CD4-positive, alpha-beta T cell (primary cell): ENCODE measurements at regions not wholly inside any gene's neighbourhood (a gene's known extent, or its start where the extent isn't known, plus 50 kb on each side); places are given as distances from the start of the nearest gene placed in this dataset.
"Not testable (repeated sequence)": the region's sequence is repeated elsewhere in the genome, so short reads cannot be mapped to it uniquely, and the experiment has no call there.

Experiments
- ATAC-seq: fragments of 200-7000 bp; cut with Tn5 transposase; one replicate; pipeline ENCODE4 v1.10.0; 2022; ENCODE audit warnings: mild to moderate bottlenecking; ENCODE audit not compliant: poor library complexity
- CTCF ChIA-PET: fragments of 350-600 bp; sonication (Branson Sonifier 250); formaldehyde crosslinking; loops from one replicate; lab custom pipeline; 2021; ENCODE audit warnings: antibody characterized with exemption, inconsistent platforms; lab: Charles Lee
- POLR2A ChIA-PET: fragments of 350-600 bp; sonication (Branson Sonifier 250); formaldehyde crosslinking; loops from one replicate; lab custom pipeline; 2021; ENCODE audit warnings: antibody characterized with exemption, inconsistent platforms; lab: Charles Lee
- DNase-seq, 14 experiments: peaks; one replicate each; pipeline ENCODE4 v3.0.0-alpha.2; 2013 to 2020; ENCODE audit warnings: mixed read lengths in 2 of 14
- H3K27ac ChIP-seq, 2 donors: one replicate each; pipeline versions ENCODE4 v1.5.1 to v1.7.0; 2013; ENCODE audit warnings: low read length in 2 of 2, low read depth in 1 of 2, mild to moderate bottlenecking in 1 of 2
- H3K27me3 ChIP-seq, 2 experiments: 1 replicate in 1 of 2; 2 replicates in 1 of 2; pipeline versions ENCODE4 v1.6.1 to v1.7.0; 2013; ENCODE audit warnings: low read length in 2 of 2, control low read depth in 1 of 2, mild to moderate bottlenecking in 1 of 2, moderate library complexity in 1 of 2; ENCODE audit not compliant: insufficient read depth in 2 of 2, control insufficient read depth in 1 of 2
- H3K36me3 ChIP-seq: one replicate; pipeline ENCODE4 v1.6.1; 2013; ENCODE audit warnings: low read length, control low read depth; ENCODE audit not compliant: insufficient read depth
- H3K4me1 ChIP-seq: one replicate; pipeline ENCODE4 v1.6.1; 2013; ENCODE audit warnings: low read length, control low read depth; ENCODE audit not compliant: insufficient read depth
- H3K4me3 ChIP-seq: one replicate; pipeline ENCODE4 v1.5.1; 2013; ENCODE audit warnings: mild to moderate bottlenecking, low read length, moderate library complexity
- H3K9me3 ChIP-seq, 2 experiments: 1 replicate in 1 of 2; 2 replicates in 1 of 2; pipeline versions ENCODE4 v1.6.1 to v1.7.0; 2013; ENCODE audit warnings: low read length in 2 of 2, mild to moderate bottlenecking in 2 of 2, control low read depth in 1 of 2, moderate library complexity in 1 of 2; ENCODE audit not compliant: control insufficient read depth in 1 of 2, insufficient read depth in 1 of 2
- H3K27ac Mint-ChIP-seq: one replicate; pipeline ENCODE4 v1.8.0; 2020; ENCODE audit warnings: mixed read lengths
- H3K27me3 Mint-ChIP-seq: one replicate; pipeline ENCODE4 v1.8.0; 2021; ENCODE audit warnings: mixed read lengths
- H3K36me3 Mint-ChIP-seq: one replicate; pipeline ENCODE4 v1.8.0; 2021; ENCODE audit warnings: low read depth, mixed read lengths
- H3K4me1 Mint-ChIP-seq: one replicate; pipeline ENCODE4 v1.8.0; 2021; ENCODE audit warnings: low read depth, mixed read lengths
- H3K4me3 Mint-ChIP-seq: one replicate; pipeline ENCODE4 v1.8.0; 2020; ENCODE audit warnings: mild to moderate bottlenecking, mixed read lengths
- H3K9me3 Mint-ChIP-seq: one replicate; pipeline ENCODE4 v1.8.0; 2020; ENCODE audit warnings: mixed read lengths
- CTCF ChIP-seq: fragments of 200-600 bp; IDR thresholded peaks from one replicate; pipeline ENCODE4 v1.8.0; 2022; ENCODE audit warnings: antibody characterized with exemption, mild to moderate bottlenecking
- intact Hi-C, 2 experiments: fragments of 100-400 bp; cut with DNase I in 1 of 2; cut with micrococcal nuclease in 1 of 2; formaldehyde crosslinking; loops; one replicate each; pipeline versions ENCODE4 v1.15.1 to v1.9.0; 2023 to 2025; cut with DNase I, micrococcal nuclease

- Histone ChIP-seq H3K4me3 (no peak overlapping the region), H3K36me3 (no peaks in the 10 kb centered on the region), H3K4me1 (no peaks in the 10 kb centered on the region), H3K27me3 (no peaks in the 10 kb centered on the region), H3K9me3 (no peaks in the 10 kb centered on the region), H3K27ac (no peak overlapping the region)
- POLR2A ChIA-PET: no interaction called here
- H3K4me3 Mint-ChIP-seq: no peak overlapping the region
- no peak for TF ChIP-seq CTCF
- ATAC-seq (no peak), DNase-seq (no peak)
- H3K36me3 Mint-ChIP-seq: no peaks in the 10 kb centered on the region
- intact Hi-C loops: no loop called here
- CTCF ChIA-PET: no interaction called here
- no peak overlapping the region for H3K27ac Mint-ChIP-seq
- no peaks in the 10 kb centered on the region for H3K9me3 Mint-ChIP-seq
- no peaks in the 10 kb centered on the region for H3K4me1 Mint-ChIP-seq
- no peaks in the 10 kb centered on the region for H3K27me3 Mint-ChIP-seq
Observed at GRCh38 chr2:180695586-180696401, 284.6 kb upstream of the UBE2E3 start.

GRCh38 chr2:180694445-180695421 is 285.7 kb upstream of the UBE2E3 start:
- POLR2A ChIA-PET: no interaction called here
- Histone ChIP-seq H3K9me3 (no peaks in the 10 kb centered on the region), H3K27me3 (no peaks in the 10 kb centered on the region), H3K36me3 (no peaks in the 10 kb centered on the region), H3K4me1 (no peaks in the 10 kb centered on the region), H3K27ac (no peak overlapping the region), H3K4me3 (no peak overlapping the region)
- ATAC-seq (no peak), DNase-seq (no peak)
- Mint-ChIP-seq H3K4me3 (no peak overlapping the region), H3K27me3 (no peaks in the 10 kb centered on the region), H3K9me3 (no peaks in the 10 kb centered on the region), H3K36me3 (no peaks in the 10 kb centered on the region), H3K27ac (no peak overlapping the region), H3K4me1 (no peaks in the 10 kb centered on the region)
- intact Hi-C loops: no loop called here
- TF ChIP-seq CTCF: no peak
- CTCF ChIA-PET: no interaction called here

- DNase-seq (no peak), ATAC-seq (no peak)
- no peaks in the 10 kb centered on the region for H3K9me3 Mint-ChIP-seq
- ChIA-PET POLR2A (no interaction called here), CTCF (no interaction called here)
- H3K27me3 Mint-ChIP-seq: no peaks in the 10 kb centered on the region
- no peak overlapping the region for H3K4me3 ChIP-seq
- H3K9me3 ChIP-seq: no peaks in the 10 kb centered on the region
- H3K4me1 ChIP-seq: no peaks in the 10 kb centered on the region
- no peaks in the 10 kb centered on the region for H3K4me1 Mint-ChIP-seq
- H3K27ac ChIP-seq: no peak overlapping the region
- intact Hi-C loops: no loop called here
- no peak overlapping the region for H3K4me3 Mint-ChIP-seq
- H3K27me3 ChIP-seq: no peaks in the 10 kb centered on the region
- H3K36me3 ChIP-seq: no peaks in the 10 kb centered on the region
- H3K27ac Mint-ChIP-seq: no peak overlapping the region
- TF ChIP-seq CTCF: no peak
- no peaks in the 10 kb centered on the region for H3K36me3 Mint-ChIP-seq
Observed at GRCh38 chr2:180692322-180692721, 288.1 kb upstream of the UBE2E3 start.

GRCh38 chr2:180691855-180692223 is 288.6 kb upstream of the UBE2E3 start:
- H3K4me3 Mint-ChIP-seq, H3K4me1 Mint-ChIP-seq, H3K27me3 ChIP-seq, H3K4me1 ChIP-seq, H3K4me3 ChIP-seq, intact Hi-C loops, H3K27ac ChIP-seq, POLR2A ChIA-PET, DNase-seq, ATAC-seq, H3K9me3 Mint-ChIP-seq, H3K27ac Mint-ChIP-seq, H3K36me3 ChIP-seq, CTCF ChIA-PET, H3K9me3 ChIP-seq, H3K27me3 Mint-ChIP-seq, H3K36me3 Mint-ChIP-seq: not testable (repeated sequence)
